GM19025 (cell line): ENCODE measurements at regions not wholly inside any gene's neighbourhood (a gene's known extent, or its start where the extent isn't known, plus 50 kb on each side); places are given as distances from the start of the nearest gene placed in this dataset.

Source experiments
- ATAC-seq: cut with Tn5 transposase; IDR thresholded peaks from one replicate; pipeline ENCODE4 v1.9.1; 2021; ENCODE audit warnings: mild to moderate bottlenecking, low read depth, moderate library complexity; ENCODE audit not compliant: unreplicated experiment

- no peak for ATAC-seq
These were observed 109.7 kb downstream of the TMTC3 start for GRCh38 chr12:88251798-88252197.

- no peak for ATAC-seq
These were observed 111.4 kb downstream of the TMTC3 start for GRCh38 chr12:88253371-88253978.

GRCh38 chr12:88255224-88255623 lies 113.1 kb downstream of the TMTC3 start:
- no peak for ATAC-seq

GRCh38 chr12:88255847-88256246 lies 113.7 kb downstream of the TMTC3 start:
- ATAC-seq, result no peak

- ATAC-seq, result no peak
These were observed 116.3 kb downstream of the TMTC3 start for GRCh38 chr12:88258396-88258795.

GRCh38 chr12:88266806-88267360 lies 124.8 kb downstream of the TMTC3 start:
- ATAC-seq, result no peak

- ATAC-seq, result no peak
These were observed 125.5 kb downstream of the TMTC3 start for GRCh38 chr12:88267630-88268029.

GRCh38 chr12:88272456-88272855 lies 130.3 kb downstream of the TMTC3 start:
- no peak for ATAC-seq

- ATAC-seq, result no peak
These were observed 131.3 kb downstream of the TMTC3 start for GRCh38 chr12:88273450-88273849.

- ATAC-seq, result no peak
These were observed 131.8 kb downstream of the TMTC3 start for GRCh38 chr12:88273875-88274274.

GRCh38 chr12:88291498-88292131 lies 149.5 kb downstream of the TMTC3 start:
- ATAC-seq, result no peak

GRCh38 chr12:88298014-88298682 lies 156.0 kb downstream of the TMTC3 start:
- no peak for ATAC-seq

GRCh38 chr12:88298761-88299242 lies 156.7 kb downstream of the TMTC3 start:
- ATAC-seq, result peak; percentile 20

- ATAC-seq, result peak; percentile 88
These were observed 157.5 kb downstream of the TMTC3 start for GRCh38 chr12:88299567-88300101.

- no peak for ATAC-seq
These were observed 158.8 kb downstream of the TMTC3 start for GRCh38 chr12:88300931-88301330.

GRCh38 chr12:88303335-88303734 lies 161.2 kb downstream of the TMTC3 start:
- ATAC-seq, result no peak

- ATAC-seq, result no peak
These were observed 163.3 kb downstream of the TMTC3 start for GRCh38 chr12:88305254-88305890.

- ATAC-seq, result no peak
These were observed 164.5 kb downstream of the TMTC3 start for GRCh38 chr12:88306471-88307069.

- ATAC-seq, result no peak
These were observed 165.9 kb downstream of the TMTC3 start for GRCh38 chr12:88307961-88308360.

- no peak for ATAC-seq
These were observed 166.7 kb downstream of the TMTC3 start for GRCh38 chr12:88308825-88309224.
